ENCODE measurements at regions not wholly inside any gene's neighbourhood (a gene's known extent, or its start where the extent isn't known, plus 50 kb on each side); places are given as distances from the start of the nearest gene placed in this dataset.

GRCh38 chr5:5575461-5575860, 153.0 kb downstream of the ICE1 start:
- DNase-seq, result no peak

- no peak for DNase-seq
Measured at GRCh38 chr5:5573798-5574380, 151.4 kb downstream of the ICE1 start.

GRCh38 chr5:5572976-5573797, 150.7 kb downstream of the ICE1 start:
- no peak for DNase-seq

- DNase-seq, result no peak
Measured at GRCh38 chr5:5572010-5572865, 149.8 kb downstream of the ICE1 start.

- DNase-seq, result no peak
Measured at GRCh38 chr5:5570646-5571045, 148.2 kb downstream of the ICE1 start.

- DNase-seq, result no peak
Measured at GRCh38 chr5:5564898-5565297, 142.4 kb downstream of the ICE1 start.

GRCh38 chr5:5560016-5560415, 137.5 kb downstream of the ICE1 start:
- no peak for DNase-seq

GRCh38 chr5:5558638-5559527, 136.4 kb downstream of the ICE1 start:
- no peak for DNase-seq

- DNase-seq, result no peak
Measured at GRCh38 chr5:5558102-5558501, 135.6 kb downstream of the ICE1 start.

GRCh38 chr5:5551499-5551898, 129.0 kb downstream of the ICE1 start:
- DNase-seq, result no peak

- no peak for DNase-seq
Measured at GRCh38 chr5:5546408-5546807, 123.9 kb downstream of the ICE1 start.

GRCh38 chr5:5544094-5544663, 121.7 kb downstream of the ICE1 start:
- no peak for DNase-seq

GRCh38 chr5:5542654-5543053, 120.2 kb downstream of the ICE1 start:
- DNase-seq, result no peak

- no peak for DNase-seq
Measured at GRCh38 chr5:5540065-5540464, 117.6 kb downstream of the ICE1 start.
